ENCODE measurements at regions not wholly inside any gene's neighbourhood (a gene's known extent, or its start where the extent isn't known, plus 50 kb on each side); places are given as distances from the start of the nearest gene placed in this dataset.

DNA sequence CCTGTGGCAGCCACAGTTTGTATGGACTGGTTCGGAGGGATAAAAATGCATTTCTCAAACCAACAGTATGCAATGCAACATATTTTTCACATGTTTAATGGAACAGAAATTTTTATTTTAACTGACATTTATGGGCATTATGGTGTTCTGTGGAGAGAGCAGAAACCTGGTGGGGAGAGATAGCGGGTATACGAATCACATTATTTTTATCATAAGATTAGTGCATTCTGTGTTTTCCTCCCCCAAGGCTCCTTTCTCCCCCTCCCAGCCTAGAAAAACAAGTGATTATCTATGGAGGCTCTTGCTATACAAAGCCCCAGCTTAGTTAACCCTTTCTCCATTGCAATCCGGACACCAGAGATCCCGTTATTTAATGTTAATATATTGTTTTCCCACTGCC, 289.8 kb upstream of the PIK3C3 start:
- no peaks in the 10 kb centered on the region for H3K4me1 ChIP-seq (ENCODE audit: control insufficient read depth, insufficient read depth, low read length)
- H3K36me3 ChIP-seq (ENCODE audit: control insufficient read depth in 2 of 2, insufficient read depth in 2 of 2, low read length in 1 of 2): no peaks in the 10 kb centered on the region
- BruUV-seq (replicated peaks): no TSS peak
- H3K27me3 ChIP-seq (replicated peaks in 1 of 2; ENCODE audit: control insufficient read depth in 2 of 2, insufficient read depth in 2 of 2, low read length in 1 of 2): no peaks in the 10 kb centered on the region; a peak in 1 of 4 replicates
- DNase-seq (ENCODE audit: low read depth, low spot score) (no peak), ATAC-seq (no peak), FAIRE-seq (no peak)
- POLR2A ChIA-PET: no interaction called here
- SMC1A ChIA-PET (ENCODE audit: uncharacterized antibody, unreplicated experiment): no interaction called here
- RAD21 ChIA-PET (ENCODE audit: unreplicated experiment): interaction anchor here (0.6 kb wide), 1 partner anchor 139 kb away, joined by 3 read pairs; no protein-coding TSS in a partner anchor
- 18% methylated on average over 5 of the region's 5 CpGs for WGBS (ENCODE audit: insufficient coverage, insufficient replicate concordance, low lambda C conversion rate, missing lambda C conversion rate)
- H2AFZ ChIP-seq (ENCODE audit: control insufficient read depth, low read depth, low read length): no peak overlapping the region
- intact Hi-C loops (cut with micrococcal nuclease; ENCODE audit: unreplicated experiment): no loop called here
- H4K20me1 ChIP-seq (ENCODE audit: control insufficient read depth, insufficient read depth): no peaks in the 10 kb centered on the region
- H3K9ac ChIP-seq (ENCODE audit: control insufficient read depth, insufficient read depth, low read length): no peak overlapping the region
- TF ChIP-seq, protein P1, sequence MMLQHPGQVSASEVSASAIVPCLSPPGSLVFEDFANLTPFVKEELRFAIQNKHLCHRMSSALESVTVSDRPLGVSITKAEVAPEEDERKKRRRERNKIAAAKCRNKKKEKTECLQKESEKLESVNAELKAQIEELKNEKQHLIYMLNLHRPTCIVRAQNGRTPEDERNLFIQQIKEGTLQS (IDR thresholded peaks at IDR 0.05; ENCODE audit: borderline replicate concordance, extremely low read depth, low read depth, low read length): no peak
- TF ChIP-seq PML (IDR thresholded peaks at IDR 0.05; ENCODE audit: low read length) (no peak), ZNF24 (IDR thresholded peaks at IDR 0.05) (no peak), RBBP5 (conservative IDR thresholded peaks at IDR 0.05) (no peak), POLR2AphosphoS2 (IDR thresholded peaks at IDR 0.05; ENCODE audit: low read depth, low read length) (no peak), TAF1 (IDR thresholded peaks at IDR 0.05; ENCODE audit: borderline replicate concordance, low read depth, low read length) (no peak), PRDM15 (CRISPR knock-in tag; IDR thresholded peaks at IDR 0.05) (no peak), SMC3 (IDR thresholded peaks at IDR 0.05; ENCODE audit: borderline replicate concordance, low read length) (no peak)
- TF ChIP-seq, protein P2, sequence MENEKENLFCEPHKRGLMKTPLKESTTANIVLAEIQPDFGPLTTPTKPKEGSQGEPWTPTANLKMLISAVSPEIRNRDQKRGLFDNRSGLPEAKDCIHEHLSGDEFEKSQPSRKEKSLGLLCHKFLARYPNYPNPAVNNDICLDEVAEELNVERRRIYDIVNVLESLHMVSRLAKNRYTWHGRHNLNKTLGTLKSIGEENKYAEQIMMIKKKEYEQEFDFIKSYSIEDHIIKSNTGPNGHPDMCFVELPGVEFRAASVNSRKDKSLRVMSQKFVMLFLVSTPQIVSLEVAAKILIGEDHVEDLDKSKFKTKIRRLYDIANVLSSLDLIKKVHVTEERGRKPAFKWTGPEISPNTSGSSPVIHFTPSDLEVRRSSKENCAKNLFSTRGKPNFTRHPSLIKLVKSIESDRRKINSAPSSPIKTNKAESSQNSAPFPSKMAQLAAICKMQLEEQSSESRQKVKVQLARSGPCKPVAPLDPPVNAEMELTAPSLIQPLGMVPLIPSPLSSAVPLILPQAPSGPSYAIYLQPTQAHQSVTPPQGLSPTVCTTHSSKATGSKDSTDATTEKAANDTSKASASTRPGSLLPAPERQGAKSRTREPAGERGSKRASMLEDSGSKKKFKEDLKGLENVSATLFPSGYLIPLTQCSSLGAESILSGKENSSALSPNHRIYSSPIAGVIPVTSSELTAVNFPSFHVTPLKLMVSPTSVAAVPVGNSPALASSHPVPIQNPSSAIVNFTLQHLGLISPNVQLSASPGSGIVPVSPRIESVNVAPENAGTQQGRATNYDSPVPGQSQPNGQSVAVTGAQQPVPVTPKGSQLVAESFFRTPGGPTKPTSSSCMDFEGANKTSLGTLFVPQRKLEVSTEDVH (IDR thresholded peaks at IDR 0.05; ENCODE audit: low read depth, partially characterized antibody): no peak
- no peak overlapping the region for H3K4me3 ChIP-seq
- H3K9me3 ChIP-seq (replicated peaks; ENCODE audit: control insufficient read depth, insufficient read depth, low read length): no peaks in the 10 kb centered on the region
- in situ Hi-C loops (cut with MboI): no loop called here
- no peaks in the 10 kb centered on the region for H3K79me2 ChIP-seq (ENCODE audit: control insufficient read depth, insufficient read depth, low read length)
- CTCF ChIA-PET: no interaction called here
- H3K4me2 ChIP-seq (ENCODE audit: control insufficient read depth, insufficient read depth): no peak overlapping the region
- no peak overlapping the region for H3K27ac ChIP-seq (ENCODE audit: control insufficient read depth, insufficient read depth)

All from GM12878 (cell line).